Testis (tissue), 2 donors: ENCODE measurements at regions not wholly inside any gene's neighbourhood (a gene's known extent, or its start where the extent isn't known, plus 50 kb on each side); places are given as distances from the start of the nearest gene placed in this dataset.

Experiments used
- CTCF ChIP-seq, 3 experiments: fragments of 450-650 bp in 2 of 3; fragments of 200-600 bp in 1 of 3; sonication (generic) in 1 of 3; IDR thresholded peaks; one replicate each; pipeline ENCODE4 v1.5.1; 2016 to 2019; ENCODE audit warnings: antibody characterized with exemption in 3 of 3, mild to moderate bottlenecking in 2 of 3, moderate library complexity in 1 of 3
- POLR2A ChIP-seq: fragments of 450-650 bp; IDR thresholded peaks from one replicate; pipeline ENCODE4 v1.6.1; 2017; ENCODE audit warnings: antibody characterized with exemption, mild to moderate bottlenecking, moderate library complexity

DNA sequence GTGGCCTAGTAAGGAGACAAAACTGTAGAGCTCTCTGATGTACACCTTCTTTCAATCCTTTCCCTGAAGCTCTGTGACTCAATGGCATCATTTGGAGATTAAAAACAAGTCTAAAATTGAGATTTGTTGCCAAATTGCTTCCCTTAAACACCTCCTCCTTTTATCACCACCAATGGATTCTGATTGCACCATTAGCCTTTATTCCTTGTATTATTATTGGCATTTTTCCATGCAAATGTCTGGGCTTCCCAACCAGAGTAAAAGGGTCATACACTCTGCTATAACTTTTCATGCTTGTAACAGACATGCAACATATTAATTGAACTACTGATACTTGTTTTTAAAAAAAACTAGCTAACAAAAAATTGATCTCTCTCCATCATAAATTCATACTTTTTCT, 124.2 kb downstream of the CCDC34 start:
- TF ChIP-seq CTCF (IDR thresholded peaks at IDR 0.05) (no peak), POLR2A (no peak)
